ENCODE measurements at regions not wholly inside any gene's neighbourhood (a gene's known extent, or its start where the extent isn't known, plus 50 kb on each side); places are given as distances from the start of the nearest gene placed in this dataset.

- DNase-seq (ENCODE audit: low spot score) = no peak
- Mint-ChIP-seq H3K27me3 (ENCODE audit: low read depth) (no peaks in the 10 kb centered on the region), H3K9me3 (ENCODE audit: low read depth) (peaks cover 6% of the 10 kb centered on the region), H3K4me1 (ENCODE audit: low read depth) (peaks cover 74% of the 10 kb centered on the region), H3K27ac (ENCODE audit: unreplicated experiment) (peak overlapping the region; percentile 86), H3K36me3 (ENCODE audit: low read depth) (no peaks in the 10 kb centered on the region), H3K4me3 (ENCODE audit: unreplicated experiment) (no peak overlapping the region)
- TF ChIP-seq CTCF (IDR thresholded peaks at IDR 0.05) = no peak
These were observed 101.9 kb upstream of the ARHGAP28 start for GRCh38 chr18:6627645-6628044.

DNA sequence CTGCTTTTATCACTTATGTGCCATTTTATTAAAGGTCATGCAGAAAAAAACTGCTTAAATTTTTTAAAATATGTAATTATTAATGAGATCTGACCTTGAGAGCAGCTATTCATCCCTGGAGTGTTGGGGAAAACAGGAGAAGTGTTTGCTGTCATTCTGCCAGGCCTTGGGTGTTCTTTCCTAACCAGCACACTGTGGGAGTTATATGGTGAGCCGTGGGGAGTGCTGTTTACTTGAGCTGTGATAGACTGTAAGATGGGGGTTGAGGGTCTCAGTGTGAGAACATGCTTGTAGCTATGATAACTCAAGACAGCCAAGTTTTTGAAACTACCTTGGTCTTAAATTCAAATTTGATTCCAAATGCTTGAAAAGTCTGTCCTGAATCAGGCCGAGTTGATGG, 101.3 kb upstream of the ARHGAP28 start:
- DNase-seq (ENCODE audit: low spot score) = no peak
- no peak overlapping the region for H3K4me3 Mint-ChIP-seq (ENCODE audit: unreplicated experiment)
- peaks cover 73% of the 10 kb centered on the region for H3K4me1 Mint-ChIP-seq (ENCODE audit: low read depth)
- H3K27ac Mint-ChIP-seq (ENCODE audit: unreplicated experiment) = peak overlapping the region; percentile 86
- no peaks in the 10 kb centered on the region for H3K36me3 Mint-ChIP-seq (ENCODE audit: low read depth)
- H3K9me3 Mint-ChIP-seq (ENCODE audit: low read depth) = peaks cover 6% of the 10 kb centered on the region
- no peak for TF ChIP-seq CTCF (IDR thresholded peaks at IDR 0.05)
- no peaks in the 10 kb centered on the region for H3K27me3 Mint-ChIP-seq (ENCODE audit: low read depth)

DNA sequence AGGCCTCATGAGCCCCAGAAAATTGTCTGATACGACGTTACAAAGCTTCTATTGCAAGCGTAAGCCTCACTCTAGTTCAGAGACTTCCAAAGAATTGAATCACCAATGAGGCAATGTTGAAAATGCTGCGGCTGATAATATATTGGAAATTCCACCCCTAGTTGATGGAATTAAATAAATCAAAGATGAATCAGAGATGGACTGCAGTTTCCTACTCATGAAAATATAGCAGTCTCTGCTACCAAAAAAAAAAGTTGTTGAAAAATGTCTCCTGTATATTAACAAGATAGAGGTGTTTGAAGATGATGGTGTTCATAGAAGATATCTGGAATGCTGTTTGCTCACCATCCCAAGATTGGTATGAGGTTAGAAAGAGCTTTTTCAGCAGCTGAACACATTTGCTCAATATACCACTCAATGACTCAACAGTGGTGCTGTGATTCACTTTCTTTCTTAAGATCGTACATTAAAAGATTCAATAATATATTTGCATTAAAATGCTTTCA, 99.8 kb upstream of the ARHGAP28 start:
- no peaks in the 10 kb centered on the region for H3K36me3 Mint-ChIP-seq (ENCODE audit: low read depth)
- H3K27me3 Mint-ChIP-seq (ENCODE audit: low read depth) = no peaks in the 10 kb centered on the region
- TF ChIP-seq CTCF (IDR thresholded peaks at IDR 0.05) = no peak
- DNase-seq (ENCODE audit: low spot score) = no peak
- peaks cover 6% of the 10 kb centered on the region for H3K9me3 Mint-ChIP-seq (ENCODE audit: low read depth)
- H3K4me3 Mint-ChIP-seq (ENCODE audit: unreplicated experiment) = no peak overlapping the region
- peaks cover 70% of the 10 kb centered on the region for H3K4me1 Mint-ChIP-seq (ENCODE audit: low read depth)
- H3K27ac Mint-ChIP-seq (ENCODE audit: unreplicated experiment) = peak overlapping the region; percentile 14

- Mint-ChIP-seq H3K27me3 (ENCODE audit: low read depth) (no peaks in the 10 kb centered on the region), H3K36me3 (ENCODE audit: low read depth) (no peaks in the 10 kb centered on the region), H3K4me3 (ENCODE audit: unreplicated experiment) (no peak overlapping the region), H3K9me3 (ENCODE audit: low read depth) (peaks cover 6% of the 10 kb centered on the region), H3K27ac (ENCODE audit: unreplicated experiment) (no peak overlapping the region), H3K4me1 (ENCODE audit: low read depth) (peaks cover 39% of the 10 kb centered on the region)
- no peak for TF ChIP-seq CTCF (IDR thresholded peaks at IDR 0.05)
- DNase-seq (ENCODE audit: low spot score) = no peak
These were observed 96.2 kb upstream of the ARHGAP28 start for GRCh38 chr18:6633310-6633709.

GRCh38 chr18:6636091-6636490, 93.4 kb upstream of the ARHGAP28 start:
- H3K27ac Mint-ChIP-seq (ENCODE audit: unreplicated experiment) = no peak overlapping the region
- no peaks in the 10 kb centered on the region for H3K36me3 Mint-ChIP-seq (ENCODE audit: low read depth)
- TF ChIP-seq CTCF (IDR thresholded peaks at IDR 0.05) = no peak
- H3K4me1 Mint-ChIP-seq (ENCODE audit: low read depth) = peaks cover 23% of the 10 kb centered on the region
- H3K27me3 Mint-ChIP-seq (ENCODE audit: low read depth) = no peaks in the 10 kb centered on the region
- DNase-seq (ENCODE audit: low spot score) = no peak
- H3K4me3 Mint-ChIP-seq (ENCODE audit: unreplicated experiment) = no peak overlapping the region
- peaks cover 6% of the 10 kb centered on the region for H3K9me3 Mint-ChIP-seq (ENCODE audit: low read depth)

Measured in chondrocyte (in vitro differentiated cells).